ENCODE measurements at regions not wholly inside any gene's neighbourhood (a gene's known extent, or its start where the extent isn't known, plus 50 kb on each side); places are given as distances from the start of the nearest gene placed in this dataset.

GRCh38 chr9:29439961-29440360 is 1866.7 kb upstream of the C9orf72 start:
- TF ChIP-seq SP2 (tag by site-specific recombination; IDR thresholded peaks at IDR 0.05) (no peak), ZNF18 (tag by site-specific recombination; IDR thresholded peaks at IDR 0.05) (no peak), ZNF529 (tag by site-specific recombination; IDR thresholded peaks at IDR 0.05; ENCODE audit: insufficient replicate concordance) (no peak), CTCF (tag by site-specific recombination; IDR thresholded peaks at IDR 0.05) (no peak), ZNF426 (tag by site-specific recombination; IDR thresholded peaks at IDR 0.05) (no peak), ZNF549 (tag by site-specific recombination; IDR thresholded peaks at IDR 0.05) (no peak), ZFP69B (tag by site-specific recombination; IDR thresholded peaks at IDR 0.05) (no peak)

All from HEK293 (cell line).